GM12874 (cell line): ENCODE measurements at regions not wholly inside any gene's neighbourhood (a gene's known extent, or its start where the extent isn't known, plus 50 kb on each side); places are given as distances from the start of the nearest gene placed in this dataset.
A peak's percentile ranks its signal among the peaks of the same experiment; 100 is the strongest.

ENCODE experiments used
- CTCF ChIP-seq: IDR thresholded peaks from 2 replicates; pipeline ENCODE4 v1.5.1; 2011; ENCODE audit warnings: low read depth, mild to moderate bottlenecking, control low read depth, low read length, moderate library complexity; ENCODE audit not compliant: insufficient read depth

GRCh38 chr1:245079021-245079609, 75.7 kb upstream of the KIF26B start:
- TF ChIP-seq CTCF, result peak; percentile 44; the same call in 1 of the 2 replicates

GRCh38 chr1:245074898-245075297, 79.9 kb upstream of the KIF26B start:
- no peak for TF ChIP-seq CTCF

- no peak for TF ChIP-seq CTCF
Observed at GRCh38 chr1:245074232-245074747, 80.5 kb upstream of the KIF26B start.

GRCh38 chr1:245070836-245071615, 83.8 kb upstream of the KIF26B start:
- no peak for TF ChIP-seq CTCF

GRCh38 chr1:245067257-245067656, 87.5 kb upstream of the KIF26B start:
- no peak for TF ChIP-seq CTCF

GRCh38 chr1:245062741-245063305, 92.0 kb upstream of the KIF26B start:
- TF ChIP-seq CTCF, result no peak

- TF ChIP-seq CTCF, result no peak
Observed at GRCh38 chr1:245060684-245061374, 94.0 kb upstream of the KIF26B start.
